CD4-positive, alpha-beta T cell (primary cell): ENCODE measurements at regions not wholly inside any gene's neighbourhood (a gene's known extent, or its start where the extent isn't known, plus 50 kb on each side); places are given as distances from the start of the nearest gene placed in this dataset.
"Not testable (repeated sequence)": the region's sequence is repeated elsewhere in the genome, so short reads cannot be mapped to it uniquely, and the experiment has no call there.

Source experiments
- ATAC-seq: fragments of 200-7000 bp; cut with Tn5 transposase; one replicate; pipeline ENCODE4 v1.10.0; 2022; ENCODE audit warnings: mild to moderate bottlenecking; ENCODE audit not compliant: poor library complexity
- CTCF ChIA-PET: fragments of 350-600 bp; sonication (Branson Sonifier 250); formaldehyde crosslinking; loops from one replicate; lab custom pipeline; 2021; ENCODE audit warnings: antibody characterized with exemption, inconsistent platforms; lab: Charles Lee
- POLR2A ChIA-PET: fragments of 350-600 bp; sonication (Branson Sonifier 250); formaldehyde crosslinking; loops from one replicate; lab custom pipeline; 2021; ENCODE audit warnings: antibody characterized with exemption, inconsistent platforms; lab: Charles Lee
- DNase-seq, 14 experiments: peaks; one replicate each; pipeline ENCODE4 v3.0.0-alpha.2; 2013 to 2020; ENCODE audit warnings: mixed read lengths in 2 of 14
- H3K27ac ChIP-seq, 2 donors: one replicate each; pipeline versions ENCODE4 v1.5.1 to v1.7.0; 2013; ENCODE audit warnings: low read length in 2 of 2, low read depth in 1 of 2, mild to moderate bottlenecking in 1 of 2
- H3K27me3 ChIP-seq, 2 experiments: 1 replicate in 1 of 2; 2 replicates in 1 of 2; pipeline versions ENCODE4 v1.6.1 to v1.7.0; 2013; ENCODE audit warnings: low read length in 2 of 2, control low read depth in 1 of 2, mild to moderate bottlenecking in 1 of 2, moderate library complexity in 1 of 2; ENCODE audit not compliant: insufficient read depth in 2 of 2, control insufficient read depth in 1 of 2
- H3K36me3 ChIP-seq: one replicate; pipeline ENCODE4 v1.6.1; 2013; ENCODE audit warnings: low read length, control low read depth; ENCODE audit not compliant: insufficient read depth
- H3K4me1 ChIP-seq: one replicate; pipeline ENCODE4 v1.6.1; 2013; ENCODE audit warnings: low read length, control low read depth; ENCODE audit not compliant: insufficient read depth
- H3K4me3 ChIP-seq: one replicate; pipeline ENCODE4 v1.5.1; 2013; ENCODE audit warnings: mild to moderate bottlenecking, low read length, moderate library complexity
- H3K9me3 ChIP-seq, 2 experiments: 1 replicate in 1 of 2; 2 replicates in 1 of 2; pipeline versions ENCODE4 v1.6.1 to v1.7.0; 2013; ENCODE audit warnings: low read length in 2 of 2, mild to moderate bottlenecking in 2 of 2, control low read depth in 1 of 2, moderate library complexity in 1 of 2; ENCODE audit not compliant: control insufficient read depth in 1 of 2, insufficient read depth in 1 of 2
- H3K27ac Mint-ChIP-seq: one replicate; pipeline ENCODE4 v1.8.0; 2020; ENCODE audit warnings: mixed read lengths
- H3K27me3 Mint-ChIP-seq: one replicate; pipeline ENCODE4 v1.8.0; 2021; ENCODE audit warnings: mixed read lengths
- H3K36me3 Mint-ChIP-seq: one replicate; pipeline ENCODE4 v1.8.0; 2021; ENCODE audit warnings: low read depth, mixed read lengths
- H3K4me1 Mint-ChIP-seq: one replicate; pipeline ENCODE4 v1.8.0; 2021; ENCODE audit warnings: low read depth, mixed read lengths
- H3K4me3 Mint-ChIP-seq: one replicate; pipeline ENCODE4 v1.8.0; 2020; ENCODE audit warnings: mild to moderate bottlenecking, mixed read lengths
- H3K9me3 Mint-ChIP-seq: one replicate; pipeline ENCODE4 v1.8.0; 2020; ENCODE audit warnings: mixed read lengths
- CTCF ChIP-seq: fragments of 200-600 bp; IDR thresholded peaks from one replicate; pipeline ENCODE4 v1.8.0; 2022; ENCODE audit warnings: antibody characterized with exemption, mild to moderate bottlenecking
- intact Hi-C, 2 experiments: fragments of 100-400 bp; cut with DNase I in 1 of 2; cut with micrococcal nuclease in 1 of 2; formaldehyde crosslinking; loops; one replicate each; pipeline versions ENCODE4 v1.15.1 to v1.9.0; 2023 to 2025; cut with DNase I, micrococcal nuclease

- ATAC-seq = no peak
- H3K4me3 ChIP-seq = no peak overlapping the region
- no peak overlapping the region for H3K4me3 Mint-ChIP-seq
Observed at GRCh38 chr4:127463883-127464282, 168.9 kb upstream of the INTU start.

DNA sequence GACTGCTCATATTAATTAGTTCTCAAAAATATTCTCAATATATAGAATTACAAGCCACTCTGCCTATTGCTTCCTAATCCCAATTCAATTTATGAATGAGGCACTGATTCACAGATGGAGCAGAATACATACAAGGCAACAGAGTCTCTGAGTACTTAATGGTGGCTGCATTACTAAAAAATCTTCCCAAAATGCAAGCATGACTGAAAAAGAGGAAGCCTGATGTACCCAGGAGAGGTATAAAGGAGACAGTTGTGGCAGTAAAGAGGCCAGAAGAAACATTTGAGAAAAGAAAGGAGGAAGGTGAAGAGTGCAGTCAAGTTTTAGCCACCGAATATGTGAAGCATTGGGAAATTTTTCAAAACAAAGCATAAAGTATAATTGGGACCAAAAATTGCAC lies 163.2 kb upstream of the INTU start:
- H3K4me1 ChIP-seq = no peaks in the 10 kb centered on the region
- H3K4me3 ChIP-seq = no peak overlapping the region
- peaks cover 0 to 10% of the 10 kb centered on the region in 2 experiments for H3K9me3 ChIP-seq
- no peaks in the 10 kb centered on the region for H3K36me3 ChIP-seq
- ChIA-PET CTCF (no interaction called here), POLR2A (no interaction called here)
- ATAC-seq = no peak
- no peak overlapping the region for H3K27ac ChIP-seq
- Mint-ChIP-seq H3K27ac (no peak overlapping the region), H3K4me3 (no peak overlapping the region), H3K36me3 (no peaks in the 10 kb centered on the region), H3K27me3 (no peaks in the 10 kb centered on the region), H3K4me1 (no peaks in the 10 kb centered on the region), H3K9me3 (peaks cover 2% of the 10 kb centered on the region)
- DNase-seq = no peak
- TF ChIP-seq CTCF = no peak
- intact Hi-C loops = no loop called here
- no peaks in the 10 kb centered on the region for H3K27me3 ChIP-seq

More at GRCh38 chr4:127463883-127464282, 168.9 kb upstream of the INTU start:
- ChIA-PET POLR2A (interaction anchor here (0.6 kb wide), 1 partner anchor 135 kb away, joined by 3 read pairs; no protein-coding TSS in a partner anchor), CTCF (no interaction called here)
- no peak for TF ChIP-seq CTCF
- Mint-ChIP-seq H3K27me3 (no peaks in the 10 kb centered on the region), H3K27ac (no peak overlapping the region), H3K4me1 (no peaks in the 10 kb centered on the region), H3K36me3 (no peaks in the 10 kb centered on the region), H3K9me3 (peaks cover 11% of the 10 kb centered on the region)
- H3K36me3 ChIP-seq = no peaks in the 10 kb centered on the region
- H3K4me1 ChIP-seq = no peaks in the 10 kb centered on the region
- no peak overlapping the region for H3K27ac ChIP-seq
- no peak for DNase-seq
- intact Hi-C loops = no loop called here
- no peaks in the 10 kb centered on the region for H3K27me3 ChIP-seq
- peaks cover 0 to 9% of the 10 kb centered on the region in 2 experiments for H3K9me3 ChIP-seq

DNA sequence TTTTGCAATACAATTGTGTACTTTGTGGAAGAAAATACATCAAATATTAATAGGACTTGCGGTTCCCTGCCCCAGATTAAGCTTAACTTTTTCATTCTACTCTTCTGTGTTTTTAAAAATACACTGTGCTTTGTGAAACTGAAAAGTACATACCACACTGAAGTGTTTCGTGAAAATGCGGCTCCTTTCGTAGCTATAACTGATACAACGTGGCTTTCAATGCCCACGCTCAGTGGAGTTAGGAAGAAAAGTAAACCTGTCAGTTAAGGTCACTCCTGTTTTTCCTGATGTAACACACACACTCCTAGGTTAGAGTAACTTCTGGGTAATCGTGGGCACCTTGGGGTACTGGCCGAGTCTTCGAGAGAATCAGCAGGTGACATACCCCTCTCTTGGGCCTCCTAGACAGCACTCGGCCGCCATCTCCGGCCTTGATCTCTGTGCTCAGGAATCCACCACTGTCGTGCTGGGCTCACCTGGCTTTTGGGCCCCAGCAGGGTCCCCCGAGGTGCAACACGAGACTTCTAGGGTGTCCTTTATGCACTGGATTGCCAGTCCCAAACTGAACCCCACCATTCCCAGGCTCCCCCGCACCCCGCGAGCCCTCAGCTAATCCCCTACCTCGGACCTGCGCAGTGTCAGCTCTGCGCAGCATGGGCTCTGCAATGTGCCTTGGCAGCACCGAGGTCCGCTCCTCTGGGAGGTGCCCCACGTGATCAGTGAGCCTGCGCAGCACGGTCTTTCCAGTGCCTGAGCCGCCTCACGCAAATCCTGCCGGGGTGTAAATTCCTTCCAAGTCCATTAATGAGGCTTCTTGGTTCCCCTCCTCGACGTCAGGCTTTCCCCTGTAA lies 162.6 kb upstream of the INTU start:
- H3K4me3 Mint-ChIP-seq = no peak overlapping the region
- no peak overlapping the region for H3K27ac Mint-ChIP-seq
- Histone ChIP-seq H3K36me3 (no peaks in the 10 kb centered on the region), H3K27me3 (no peaks in the 10 kb centered on the region), H3K27ac (no peak overlapping the region), H3K4me1 (no peaks in the 10 kb centered on the region), H3K4me3 (no peak overlapping the region), H3K9me3 (peaks cover 0 to 10% of the 10 kb centered on the region in 2 experiments)
- DNase-seq = peak in 1 of 14 experiments; percentile 4
- ChIA-PET POLR2A (no interaction called here), CTCF (no interaction called here)
- no peak for TF ChIP-seq CTCF
- H3K36me3 Mint-ChIP-seq = no peaks in the 10 kb centered on the region
- no peaks in the 10 kb centered on the region for H3K27me3 Mint-ChIP-seq
- no peaks in the 10 kb centered on the region for H3K4me1 Mint-ChIP-seq
- ATAC-seq = no peak
- peaks cover 2% of the 10 kb centered on the region for H3K9me3 Mint-ChIP-seq
- intact Hi-C loops = no loop called here

DNA sequence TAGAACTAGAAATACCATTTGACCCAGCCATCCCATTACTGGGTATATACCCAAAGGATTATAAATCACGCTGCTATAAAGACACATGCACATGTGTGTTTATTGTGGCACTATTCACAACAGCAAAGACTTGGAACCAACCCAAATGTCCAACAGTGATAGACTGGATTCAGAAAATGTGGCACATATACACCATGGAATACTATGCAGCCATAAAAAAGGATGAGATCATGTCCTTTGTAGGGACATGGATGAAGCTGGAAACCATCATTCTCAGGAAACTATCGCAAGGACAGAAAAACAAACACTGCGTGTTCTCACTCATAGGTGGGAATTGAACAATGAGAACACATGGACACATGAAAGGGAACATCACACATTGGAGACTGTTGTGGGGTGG lies 154.5 kb upstream of the INTU start:
- POLR2A ChIA-PET, H3K4me3 ChIP-seq, H3K27ac ChIP-seq, H3K9me3 ChIP-seq, H3K36me3 ChIP-seq, DNase-seq, H3K36me3 Mint-ChIP-seq, H3K27me3 Mint-ChIP-seq, H3K27ac Mint-ChIP-seq, ATAC-seq, H3K27me3 ChIP-seq, CTCF ChIA-PET, H3K9me3 Mint-ChIP-seq, H3K4me1 Mint-ChIP-seq, H3K4me1 ChIP-seq, intact Hi-C loops, H3K4me3 Mint-ChIP-seq: not testable (repeated sequence)
